ENCODE measurements at regions not wholly inside any gene's neighbourhood (a gene's known extent, or its start where the extent isn't known, plus 50 kb on each side); places are given as distances from the start of the nearest gene placed in this dataset.

- TF ChIP-seq POLR2A (IDR thresholded peaks at IDR 0.05) (no peak), POLR2AphosphoS5 (IDR thresholded peaks at IDR 0.05) (no peak)
- TF ChIP-seq, protein P1, sequence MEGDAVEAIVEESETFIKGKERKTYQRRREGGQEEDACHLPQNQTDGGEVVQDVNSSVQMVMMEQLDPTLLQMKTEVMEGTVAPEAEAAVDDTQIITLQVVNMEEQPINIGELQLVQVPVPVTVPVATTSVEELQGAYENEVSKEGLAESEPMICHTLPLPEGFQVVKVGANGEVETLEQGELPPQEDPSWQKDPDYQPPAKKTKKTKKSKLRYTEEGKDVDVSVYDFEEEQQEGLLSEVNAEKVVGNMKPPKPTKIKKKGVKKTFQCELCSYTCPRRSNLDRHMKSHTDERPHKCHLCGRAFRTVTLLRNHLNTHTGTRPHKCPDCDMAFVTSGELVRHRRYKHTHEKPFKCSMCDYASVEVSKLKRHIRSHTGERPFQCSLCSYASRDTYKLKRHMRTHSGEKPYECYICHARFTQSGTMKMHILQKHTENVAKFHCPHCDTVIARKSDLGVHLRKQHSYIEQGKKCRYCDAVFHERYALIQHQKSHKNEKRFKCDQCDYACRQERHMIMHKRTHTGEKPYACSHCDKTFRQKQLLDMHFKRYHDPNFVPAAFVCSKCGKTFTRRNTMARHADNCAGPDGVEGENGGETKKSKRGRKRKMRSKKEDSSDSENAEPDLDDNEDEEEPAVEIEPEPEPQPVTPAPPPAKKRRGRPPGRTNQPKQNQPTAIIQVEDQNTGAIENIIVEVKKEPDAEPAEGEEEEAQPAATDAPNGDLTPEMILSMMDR (IDR thresholded peaks at IDR 0.05 in 8 of 11, conservative IDR thresholded peaks at IDR 0.05 in 3 of 11), result no peak
These were observed 505.6 kb downstream of the PYDC2 start for GRCh38 chr3:191966556-191966955.

Data from spleen (tissue), 7 donors.